ENCODE measurements at regions not wholly inside any gene's neighbourhood (a gene's known extent, or its start where the extent isn't known, plus 50 kb on each side); places are given as distances from the start of the nearest gene placed in this dataset.

- TF ChIP-seq, protein P1, sequence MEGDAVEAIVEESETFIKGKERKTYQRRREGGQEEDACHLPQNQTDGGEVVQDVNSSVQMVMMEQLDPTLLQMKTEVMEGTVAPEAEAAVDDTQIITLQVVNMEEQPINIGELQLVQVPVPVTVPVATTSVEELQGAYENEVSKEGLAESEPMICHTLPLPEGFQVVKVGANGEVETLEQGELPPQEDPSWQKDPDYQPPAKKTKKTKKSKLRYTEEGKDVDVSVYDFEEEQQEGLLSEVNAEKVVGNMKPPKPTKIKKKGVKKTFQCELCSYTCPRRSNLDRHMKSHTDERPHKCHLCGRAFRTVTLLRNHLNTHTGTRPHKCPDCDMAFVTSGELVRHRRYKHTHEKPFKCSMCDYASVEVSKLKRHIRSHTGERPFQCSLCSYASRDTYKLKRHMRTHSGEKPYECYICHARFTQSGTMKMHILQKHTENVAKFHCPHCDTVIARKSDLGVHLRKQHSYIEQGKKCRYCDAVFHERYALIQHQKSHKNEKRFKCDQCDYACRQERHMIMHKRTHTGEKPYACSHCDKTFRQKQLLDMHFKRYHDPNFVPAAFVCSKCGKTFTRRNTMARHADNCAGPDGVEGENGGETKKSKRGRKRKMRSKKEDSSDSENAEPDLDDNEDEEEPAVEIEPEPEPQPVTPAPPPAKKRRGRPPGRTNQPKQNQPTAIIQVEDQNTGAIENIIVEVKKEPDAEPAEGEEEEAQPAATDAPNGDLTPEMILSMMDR (IDR thresholded peaks at IDR 0.05) = no peak
- TF ChIP-seq POLR2A (IDR thresholded peaks at IDR 0.05) = no peak
Measured at GRCh38 chr3:36648241-36649034, 115.9 kb downstream of the DCLK3 start.

Measured in heart left ventricle (tissue), 13 donors.